HepG2 (cell line): ENCODE measurements at regions not wholly inside any gene's neighbourhood (a gene's known extent, or its start where the extent isn't known, plus 50 kb on each side); places are given as distances from the start of the nearest gene placed in this dataset.

Experiments used
- EHMT2 ChIP-seq: fragments of 200-600 bp; sonication (generic); IDR thresholded peaks from 2 replicates; pipeline ENCODE4 v1.7.0; 2017; ENCODE audit warnings: antibody characterized with exemption, low read depth, low read length, borderline replicate concordance
- JUND ChIP-seq: sonication (generic); formaldehyde crosslinking; IDR thresholded peaks from 2 replicates; pipeline ENCODE4 v1.8.0; 2022; ENCODE audit warnings: mild to moderate bottlenecking, missing genetic modification reagents
- PCBP2 ChIP-seq: fragments of 200-400 bp; formaldehyde crosslinking; optimal IDR thresholded peaks from 2 replicates; pipeline ENCODE3; 2018; ENCODE audit warnings: low read length, low read depth; ENCODE audit not compliant: poor library complexity, severe bottlenecking
- ZNF24 ChIP-seq: fragments of 450-650 bp; IDR thresholded peaks from 2 replicates; pipeline ENCODE4 v1.6.1; 2017; ENCODE audit warnings: antibody characterized with exemption, mild to moderate bottlenecking
- TF ChIP-seq, protein P1 (sequence below): sonication (generic); formaldehyde crosslinking; IDR thresholded peaks from 2 replicates; pipeline ENCODE4 v1.5.0; 2020; ENCODE audit warnings: mild to moderate bottlenecking, missing genetic modification reagents, moderate library complexity

DNA sequence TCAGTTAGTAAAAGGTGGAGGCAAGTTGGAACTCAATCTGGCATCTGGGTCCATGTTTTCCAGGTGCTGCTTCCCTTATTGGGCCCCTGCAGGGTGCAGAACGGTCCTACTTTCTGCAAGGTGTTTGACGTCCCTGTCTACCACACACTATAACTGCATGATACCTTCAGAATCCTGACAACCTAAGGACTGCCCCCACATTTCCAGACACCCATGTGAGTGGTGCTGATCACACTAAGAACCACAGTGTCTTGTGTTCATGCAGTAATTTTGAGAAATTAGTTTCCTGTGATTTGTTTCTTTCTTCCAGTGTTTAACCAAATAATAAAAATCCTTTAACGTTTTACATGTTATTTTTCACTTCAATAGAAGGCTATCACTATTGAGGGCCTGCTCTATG is 121.1 kb upstream of the MDM1 start:
- TF ChIP-seq PCBP2 (no peak), EHMT2 (no peak), ZNF24 (no peak), JUND (CRISPR knock-in tag) (no peak)
- TF ChIP-seq, protein P1, sequence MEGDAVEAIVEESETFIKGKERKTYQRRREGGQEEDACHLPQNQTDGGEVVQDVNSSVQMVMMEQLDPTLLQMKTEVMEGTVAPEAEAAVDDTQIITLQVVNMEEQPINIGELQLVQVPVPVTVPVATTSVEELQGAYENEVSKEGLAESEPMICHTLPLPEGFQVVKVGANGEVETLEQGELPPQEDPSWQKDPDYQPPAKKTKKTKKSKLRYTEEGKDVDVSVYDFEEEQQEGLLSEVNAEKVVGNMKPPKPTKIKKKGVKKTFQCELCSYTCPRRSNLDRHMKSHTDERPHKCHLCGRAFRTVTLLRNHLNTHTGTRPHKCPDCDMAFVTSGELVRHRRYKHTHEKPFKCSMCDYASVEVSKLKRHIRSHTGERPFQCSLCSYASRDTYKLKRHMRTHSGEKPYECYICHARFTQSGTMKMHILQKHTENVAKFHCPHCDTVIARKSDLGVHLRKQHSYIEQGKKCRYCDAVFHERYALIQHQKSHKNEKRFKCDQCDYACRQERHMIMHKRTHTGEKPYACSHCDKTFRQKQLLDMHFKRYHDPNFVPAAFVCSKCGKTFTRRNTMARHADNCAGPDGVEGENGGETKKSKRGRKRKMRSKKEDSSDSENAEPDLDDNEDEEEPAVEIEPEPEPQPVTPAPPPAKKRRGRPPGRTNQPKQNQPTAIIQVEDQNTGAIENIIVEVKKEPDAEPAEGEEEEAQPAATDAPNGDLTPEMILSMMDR (CRISPR knock-in tag): no peak
